Kidney capillary endothelial cell (primary cell): ENCODE measurements at regions not wholly inside any gene's neighbourhood (a gene's known extent, or its start where the extent isn't known, plus 50 kb on each side); places are given as distances from the start of the nearest gene placed in this dataset.
A peak's percentile ranks its signal among the peaks of the same experiment; 100 is the strongest.

Experiments used
- DNase-seq: peaks from one replicate; pipeline ENCODE4 v3.0.0-alpha.2; 2018; ENCODE audit warnings: low spot score

GRCh38 chr21:41651830-41652229 lies 115.0 kb downstream of the RIPK4 start:
- no peak for DNase-seq

- no peak for DNase-seq
These were observed 115.4 kb downstream of the RIPK4 start for GRCh38 chr21:41651406-41651805.

DNA sequence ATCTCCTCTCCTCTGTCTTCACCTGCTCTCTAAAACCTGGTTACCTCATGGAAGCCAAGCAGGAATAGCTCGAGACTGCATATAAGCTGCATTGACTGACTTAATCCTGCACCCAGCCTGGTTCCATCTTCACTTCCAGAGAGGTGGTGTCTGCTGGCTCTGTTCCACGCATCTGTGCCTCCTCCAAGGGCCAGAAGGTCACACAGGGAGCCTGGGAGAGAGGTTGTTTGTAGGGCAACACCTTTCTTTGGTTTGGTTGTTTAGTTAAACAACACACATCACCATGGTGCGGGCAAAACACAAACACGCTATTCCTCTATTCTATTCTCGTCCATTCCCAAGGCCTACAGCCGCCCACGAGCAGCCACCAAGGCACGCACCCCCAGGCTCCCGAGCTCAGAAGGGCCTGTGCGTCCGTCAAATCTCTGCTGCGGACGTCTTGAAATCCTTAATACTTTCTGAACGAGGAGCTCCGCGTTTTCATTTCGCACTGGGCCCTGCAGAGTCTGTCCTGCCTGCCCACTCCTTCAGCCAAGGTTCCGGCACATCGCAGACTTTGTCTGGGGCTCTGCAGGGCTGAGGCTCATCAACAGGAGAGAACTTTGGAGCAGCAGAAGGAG lies 116.2 kb downstream of the RIPK4 start:
- no peak for DNase-seq

- DNase-seq: no peak
These were observed 118.2 kb downstream of the RIPK4 start for GRCh38 chr21:41648591-41649031.

DNA sequence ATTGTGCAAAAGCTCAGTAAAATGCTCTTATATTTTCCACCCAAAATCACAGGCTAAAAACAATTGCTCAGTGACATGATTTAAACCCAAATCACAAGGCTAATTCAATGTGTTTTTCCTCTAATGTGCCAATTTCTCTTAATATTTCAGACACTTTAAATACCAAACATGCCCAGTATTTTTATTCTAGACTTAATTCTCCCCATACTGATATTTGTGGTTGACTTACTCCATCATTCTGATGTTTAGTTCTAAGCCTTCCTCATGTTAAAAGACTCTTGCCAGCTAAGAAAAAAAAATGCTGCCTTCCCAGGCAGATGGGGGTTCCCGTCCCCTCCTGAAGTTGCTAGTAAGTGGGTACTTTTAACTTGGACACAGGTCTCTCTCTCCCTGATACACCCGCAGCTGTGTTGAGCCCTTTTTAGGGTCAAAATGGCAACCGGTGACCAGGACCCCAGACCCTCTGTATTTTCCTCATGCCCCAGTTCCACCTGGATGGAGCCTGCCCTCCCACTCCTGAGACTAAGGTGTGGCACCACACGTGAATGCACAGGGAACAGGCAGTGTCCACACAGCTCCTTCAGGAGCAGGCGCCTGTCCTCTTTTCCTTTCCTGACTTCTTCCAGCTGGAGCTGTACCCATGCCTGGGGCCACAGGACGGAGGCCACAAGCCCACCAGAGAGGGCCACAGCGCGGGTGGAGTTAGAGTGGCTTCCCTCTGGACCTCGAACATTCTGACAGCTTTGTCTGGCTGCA lies 118.9 kb downstream of the RIPK4 start:
- DNase-seq: no peak

- no peak for DNase-seq
These were observed 123.4 kb downstream of the RIPK4 start for GRCh38 chr21:41643246-41643966.

- DNase-seq: peak; percentile 43
These were observed 124.8 kb downstream of the RIPK4 start for GRCh38 chr21:41641821-41642701.

- DNase-seq: no peak
These were observed 125.4 kb downstream of the RIPK4 start for GRCh38 chr21:41641510-41641815.

GRCh38 chr21:41640748-41641509 lies 125.9 kb downstream of the RIPK4 start:
- DNase-seq: no peak

GRCh38 chr21:41639766-41640165 lies 127.1 kb downstream of the RIPK4 start:
- no peak for DNase-seq

GRCh38 chr21:41639336-41639735 lies 127.5 kb downstream of the RIPK4 start:
- DNase-seq: no peak

DNA sequence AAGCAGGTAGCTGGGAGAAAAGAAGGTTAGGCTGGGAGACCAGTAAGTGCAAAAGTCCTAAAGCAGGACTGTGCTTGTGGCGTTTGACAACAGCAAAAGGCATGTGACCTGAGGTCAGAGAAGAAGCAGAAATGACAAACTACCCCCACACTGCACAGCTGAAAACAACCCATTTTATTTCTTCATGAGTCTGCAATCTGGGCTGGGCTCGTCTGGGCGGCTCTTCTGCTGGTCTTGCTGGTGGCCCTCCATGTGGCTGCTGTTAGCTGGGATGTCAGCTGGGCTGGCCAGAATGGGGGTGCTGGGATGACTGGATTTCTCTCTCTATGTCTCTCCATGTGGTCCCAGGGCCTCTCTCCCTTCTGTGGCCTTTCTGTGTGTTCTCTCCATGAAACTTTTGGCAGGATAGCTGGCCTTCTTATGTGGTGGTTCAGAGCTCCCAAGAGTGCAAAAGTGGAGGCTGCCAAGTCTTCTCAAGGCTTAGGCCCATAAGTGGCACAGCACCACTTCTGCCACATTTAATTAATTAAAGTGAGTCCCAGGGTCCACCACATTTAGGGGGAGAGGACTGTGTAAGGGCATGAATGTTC lies 128.6 kb downstream of the RIPK4 start:
- no peak for DNase-seq

DNA sequence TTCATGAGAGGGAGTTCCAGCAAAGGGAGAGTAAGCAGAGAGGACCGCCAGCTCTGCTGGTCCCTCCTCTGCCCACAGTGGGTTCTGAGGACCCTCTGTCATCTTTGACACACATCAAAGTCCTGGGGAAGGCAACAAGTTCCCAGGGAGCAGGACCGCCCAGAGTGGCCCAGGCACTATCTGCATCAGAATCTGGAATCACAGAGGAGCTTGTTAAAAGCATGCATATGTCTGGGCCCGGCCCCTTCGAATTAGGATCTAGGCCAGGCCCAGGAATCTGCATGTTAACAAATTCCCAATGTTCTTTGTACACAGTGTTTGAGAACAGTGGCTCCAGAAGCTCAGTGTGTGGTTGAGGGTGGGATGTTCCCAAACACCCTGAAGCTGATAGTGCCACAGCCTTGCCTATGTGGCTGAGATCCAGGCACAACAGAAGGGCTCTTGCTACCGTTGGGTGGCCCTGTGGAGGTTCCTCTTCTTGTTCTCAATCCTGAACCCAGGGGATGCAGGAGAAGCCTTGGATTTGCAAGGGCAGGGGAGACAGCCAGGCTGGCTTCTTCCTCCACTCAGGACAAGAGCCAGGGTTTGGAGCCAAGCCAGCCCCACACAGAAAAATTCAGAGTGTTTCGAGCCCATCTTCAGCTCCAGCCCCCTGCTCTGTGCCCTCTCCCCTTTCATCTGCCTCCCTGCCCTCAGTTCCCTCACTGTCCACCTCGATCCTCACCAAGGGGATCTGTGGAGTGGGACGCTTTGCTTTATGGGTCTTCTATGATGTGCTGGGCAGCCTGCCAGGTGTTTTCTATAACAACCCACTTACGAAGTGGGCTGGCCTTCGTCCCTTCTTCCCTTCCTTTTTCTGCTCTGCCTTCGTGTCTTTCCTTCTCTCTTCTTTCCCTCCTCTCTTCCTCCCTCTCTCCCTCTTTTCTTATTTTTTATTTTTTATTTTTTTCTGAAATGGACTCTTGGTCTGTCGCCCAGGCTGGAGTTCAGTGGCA lies 129.0 kb upstream of the TMPRSS2 start:
- DNase-seq: no peak

DNA sequence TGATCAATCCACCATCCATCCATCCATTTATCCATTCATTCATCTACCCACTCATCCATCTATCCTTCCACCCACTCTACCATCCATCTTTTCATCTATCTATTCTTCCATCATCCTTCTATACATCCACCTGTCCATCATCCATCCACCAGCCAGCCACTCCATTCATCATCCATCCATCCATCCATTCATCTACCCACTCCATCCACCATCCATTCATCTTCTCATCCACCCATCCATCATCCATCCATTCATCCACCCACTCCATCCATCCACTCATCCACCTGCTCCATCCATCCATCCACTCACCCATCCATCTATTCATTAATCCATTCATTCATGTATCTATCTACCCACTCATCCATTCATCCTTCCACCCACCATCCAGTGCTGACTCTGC lies 127.9 kb upstream of the TMPRSS2 start:
- DNase-seq: no peak

DNA sequence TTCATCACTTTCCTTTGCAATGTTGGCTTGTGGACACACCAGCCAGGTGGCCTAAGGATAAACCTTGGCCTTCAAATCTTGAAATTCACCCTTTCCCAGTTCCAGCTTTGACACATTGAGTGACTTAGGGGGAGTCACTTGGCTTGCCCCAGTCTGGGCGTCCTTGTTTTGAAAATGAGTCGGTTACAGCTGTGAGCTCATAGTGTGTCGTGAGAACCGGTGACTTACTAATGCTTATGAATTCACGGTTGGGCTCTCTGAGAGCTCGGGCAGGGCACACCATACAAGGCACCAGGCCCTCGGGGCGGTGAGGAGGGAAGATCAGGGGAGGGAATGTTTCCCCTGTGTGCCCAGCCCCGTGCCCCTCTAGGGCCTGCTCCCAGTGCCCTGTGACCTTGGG lies 126.9 kb upstream of the TMPRSS2 start:
- no peak for DNase-seq

- DNase-seq: no peak
These were observed 126.3 kb upstream of the TMPRSS2 start for GRCh38 chr21:41634211-41634694.

- DNase-seq: no peak
These were observed 125.7 kb upstream of the TMPRSS2 start for GRCh38 chr21:41633627-41634026.

DNA sequence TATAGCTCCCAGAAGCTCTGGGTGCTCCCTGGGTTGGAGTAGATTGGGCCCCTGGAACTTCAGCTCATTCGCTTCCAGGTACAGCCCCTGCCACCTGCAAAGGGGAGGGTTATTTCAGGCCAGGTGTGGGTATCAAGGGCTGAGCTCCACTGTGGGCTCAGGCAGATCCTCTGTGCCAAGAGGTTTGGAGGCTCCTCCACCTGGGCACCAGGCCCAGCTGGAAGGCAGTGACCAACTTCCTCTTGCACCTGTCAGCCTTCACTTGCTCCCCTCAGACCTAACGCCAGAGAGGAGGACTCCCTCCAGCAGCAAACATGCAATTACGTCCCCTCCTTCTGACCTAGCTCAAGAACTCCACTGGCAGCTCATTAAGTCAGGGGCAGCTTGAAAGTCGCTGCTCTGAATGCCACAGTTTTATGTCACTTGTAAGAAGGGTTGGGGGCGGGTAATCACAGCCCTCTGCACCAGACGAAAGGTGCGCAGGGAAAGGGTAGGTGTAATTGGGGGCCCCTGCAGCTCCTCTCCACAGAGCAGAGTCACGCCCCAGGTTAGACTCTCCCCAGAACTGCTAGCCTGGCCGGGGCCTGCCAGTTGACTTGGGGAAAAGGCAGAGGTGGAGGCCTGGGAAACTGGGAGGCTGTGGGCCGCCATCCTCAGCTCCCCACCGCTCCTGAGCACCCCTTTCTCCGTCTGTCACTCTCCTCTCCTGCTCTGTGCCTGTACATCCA lies 125.0 kb upstream of the TMPRSS2 start:
- DNase-seq: no peak
